Neural cell (in vitro differentiated cells): ENCODE measurements at regions not wholly inside any gene's neighbourhood (a gene's known extent, or its start where the extent isn't known, plus 50 kb on each side); places are given as distances from the start of the nearest gene placed in this dataset.

Experiments
- CTCF ChIP-seq: fragments of 450-650 bp; IDR thresholded peaks from 2 replicates; pipeline ENCODE4 v1.5.1; 2014; ENCODE audit warnings: antibody characterized with exemption, mild to moderate bottlenecking, moderate library complexity; ENCODE audit not compliant: poor library complexity, severe bottlenecking
- EZH2 ChIP-seq: fragments of 200-600, 300-800 bp; shearing (Covaris generic), sonication (generic); IDR thresholded peaks from 2 replicates; pipeline ENCODE4 v1.6.1; 2014; ENCODE audit warnings: antibody characterized with exemption, low read length, borderline replicate concordance, mild to moderate bottlenecking; ENCODE audit not compliant: insufficient read depth, poor library complexity, severe bottlenecking
- POLR2AphosphoS5 ChIP-seq: IDR thresholded peaks from 2 replicates; pipeline ENCODE4 v1.6.1; 2012
- RAD21 ChIP-seq: fragments of 450-650 bp; conservative IDR thresholded peaks from 2 replicates; pipeline ENCODE4 v1.6.1; 2014; ENCODE audit warnings: antibody characterized with exemption, mild to moderate bottlenecking, moderate library complexity
- REST ChIP-seq: IDR thresholded peaks from 2 replicates; pipeline ENCODE4 v1.6.1; 2012; ENCODE audit warnings: borderline replicate concordance
- TAF1 ChIP-seq: IDR thresholded peaks from 2 replicates; pipeline ENCODE4 v1.6.1; 2012; ENCODE audit warnings: low read depth

GRCh38 chr13:61151062-61151461, 264.6 kb downstream of the PCDH20 start:
- no peak for TF ChIP-seq CTCF
- no peak for TF ChIP-seq EZH2
- TF ChIP-seq RAD21 = no peak
- TF ChIP-seq REST = no peak
- TF ChIP-seq TAF1 = no peak
- no peak for TF ChIP-seq POLR2AphosphoS5
